Prostate gland (tissue), 2 donors: ENCODE measurements at regions not wholly inside any gene's neighbourhood (a gene's known extent, or its start where the extent isn't known, plus 50 kb on each side); places are given as distances from the start of the nearest gene placed in this dataset.

Source experiments
- POLR2A ChIP-seq: fragments of 450-650 bp; IDR thresholded peaks from one replicate; pipeline ENCODE4 v1.6.1; 2016; ENCODE audit warnings: antibody characterized with exemption, mild to moderate bottlenecking
- POLR2AphosphoS5 ChIP-seq: sonication (generic); formaldehyde crosslinking; IDR thresholded peaks from one replicate; pipeline ENCODE4 v1.6.1; 2017; ENCODE audit warnings: antibody characterized with exemption
- TF ChIP-seq, protein P1 (sequence below), 4 experiments: fragments of 200-600 bp in 2 of 4; fragments of 450-650 bp in 2 of 4; sonication (generic) in 2 of 4; IDR thresholded peaks; 1 replicate in 3 of 4; 2 replicates in 1 of 4; pipeline ENCODE4 v1.5.1; 2016 to 2019; ENCODE audit warnings: antibody characterized with exemption in 4 of 4, mild to moderate bottlenecking in 2 of 4, moderate library complexity in 2 of 4

DNA sequence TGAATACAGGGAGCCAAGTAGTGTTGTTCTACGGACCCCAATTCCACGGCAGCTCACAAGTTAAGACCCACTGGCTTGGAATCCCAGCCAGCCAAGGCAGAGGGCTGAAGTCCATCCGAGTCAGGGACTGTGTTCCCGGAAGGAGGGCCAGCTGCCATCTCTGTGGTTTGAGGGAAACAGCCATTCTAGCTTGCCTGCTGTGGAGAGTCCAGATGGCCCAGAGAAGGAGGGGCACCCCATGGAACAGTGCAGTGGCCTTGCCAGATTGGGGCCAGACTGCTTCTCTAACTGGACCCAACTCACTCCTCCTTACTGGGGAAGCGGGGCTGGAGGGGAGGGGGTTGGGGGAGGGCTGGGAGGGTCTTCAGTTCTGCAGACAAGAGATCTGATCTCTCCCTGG lies 156.4 kb downstream of the FAM181B start:
- no peak for TF ChIP-seq POLR2A
- TF ChIP-seq, protein P1, sequence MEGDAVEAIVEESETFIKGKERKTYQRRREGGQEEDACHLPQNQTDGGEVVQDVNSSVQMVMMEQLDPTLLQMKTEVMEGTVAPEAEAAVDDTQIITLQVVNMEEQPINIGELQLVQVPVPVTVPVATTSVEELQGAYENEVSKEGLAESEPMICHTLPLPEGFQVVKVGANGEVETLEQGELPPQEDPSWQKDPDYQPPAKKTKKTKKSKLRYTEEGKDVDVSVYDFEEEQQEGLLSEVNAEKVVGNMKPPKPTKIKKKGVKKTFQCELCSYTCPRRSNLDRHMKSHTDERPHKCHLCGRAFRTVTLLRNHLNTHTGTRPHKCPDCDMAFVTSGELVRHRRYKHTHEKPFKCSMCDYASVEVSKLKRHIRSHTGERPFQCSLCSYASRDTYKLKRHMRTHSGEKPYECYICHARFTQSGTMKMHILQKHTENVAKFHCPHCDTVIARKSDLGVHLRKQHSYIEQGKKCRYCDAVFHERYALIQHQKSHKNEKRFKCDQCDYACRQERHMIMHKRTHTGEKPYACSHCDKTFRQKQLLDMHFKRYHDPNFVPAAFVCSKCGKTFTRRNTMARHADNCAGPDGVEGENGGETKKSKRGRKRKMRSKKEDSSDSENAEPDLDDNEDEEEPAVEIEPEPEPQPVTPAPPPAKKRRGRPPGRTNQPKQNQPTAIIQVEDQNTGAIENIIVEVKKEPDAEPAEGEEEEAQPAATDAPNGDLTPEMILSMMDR (IDR thresholded peaks at IDR 0.05), result no peak
- TF ChIP-seq POLR2AphosphoS5, result no peak
